GM04503 (cell line): ENCODE measurements at regions not wholly inside any gene's neighbourhood (a gene's known extent, or its start where the extent isn't known, plus 50 kb on each side); places are given as distances from the start of the nearest gene placed in this dataset.

Experiments used
- DNase-seq: peaks from one replicate; pipeline ENCODE4 v3.0.0-alpha.2; 2012; ENCODE audit warnings: low read depth

- no peak for DNase-seq
Measured at GRCh38 chr4:3818371-3818770, 52.2 kb downstream of the ADRA2C start.

GRCh38 chr4:3819210-3819919, 53.2 kb downstream of the ADRA2C start:
- DNase-seq: no peak

GRCh38 chr4:3820016-3820805, 54.0 kb downstream of the ADRA2C start:
- no peak for DNase-seq

- no peak for DNase-seq
Measured at GRCh38 chr4:3820806-3821579, 54.8 kb downstream of the ADRA2C start.

DNA sequence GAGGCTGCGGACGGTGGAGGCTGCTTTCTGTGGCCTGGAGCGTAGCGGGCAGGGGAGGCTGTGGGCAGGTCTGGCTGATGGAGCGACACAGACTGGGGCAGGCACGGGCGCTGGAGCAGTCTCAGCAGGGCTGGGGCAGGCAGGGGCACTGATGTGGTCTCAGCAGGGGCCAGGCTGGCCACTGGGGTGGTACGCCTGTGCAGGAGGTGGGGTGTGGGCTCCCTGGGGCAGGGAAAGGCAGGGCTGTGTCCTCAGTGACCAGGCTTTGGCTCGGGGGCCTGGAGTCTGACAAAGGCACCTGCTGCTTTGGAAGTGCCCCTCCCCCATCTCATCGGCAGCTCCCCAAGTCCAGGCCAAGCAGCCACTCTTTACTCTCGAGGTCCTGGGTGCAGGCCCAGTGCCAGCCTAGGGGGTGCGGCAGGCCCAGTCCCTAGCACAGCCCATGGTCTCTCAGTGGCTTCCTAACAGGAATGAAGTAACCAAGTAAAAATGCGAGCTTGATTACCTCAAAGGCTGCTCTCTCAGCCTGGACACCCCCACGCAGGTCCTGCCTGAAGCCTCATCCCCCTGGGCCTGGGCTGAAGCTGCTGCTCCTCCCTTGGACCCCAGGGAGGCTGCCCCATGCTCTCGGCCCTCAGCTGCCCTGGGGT, 55.5 kb downstream of the ADRA2C start:
- DNase-seq: no peak

DNA sequence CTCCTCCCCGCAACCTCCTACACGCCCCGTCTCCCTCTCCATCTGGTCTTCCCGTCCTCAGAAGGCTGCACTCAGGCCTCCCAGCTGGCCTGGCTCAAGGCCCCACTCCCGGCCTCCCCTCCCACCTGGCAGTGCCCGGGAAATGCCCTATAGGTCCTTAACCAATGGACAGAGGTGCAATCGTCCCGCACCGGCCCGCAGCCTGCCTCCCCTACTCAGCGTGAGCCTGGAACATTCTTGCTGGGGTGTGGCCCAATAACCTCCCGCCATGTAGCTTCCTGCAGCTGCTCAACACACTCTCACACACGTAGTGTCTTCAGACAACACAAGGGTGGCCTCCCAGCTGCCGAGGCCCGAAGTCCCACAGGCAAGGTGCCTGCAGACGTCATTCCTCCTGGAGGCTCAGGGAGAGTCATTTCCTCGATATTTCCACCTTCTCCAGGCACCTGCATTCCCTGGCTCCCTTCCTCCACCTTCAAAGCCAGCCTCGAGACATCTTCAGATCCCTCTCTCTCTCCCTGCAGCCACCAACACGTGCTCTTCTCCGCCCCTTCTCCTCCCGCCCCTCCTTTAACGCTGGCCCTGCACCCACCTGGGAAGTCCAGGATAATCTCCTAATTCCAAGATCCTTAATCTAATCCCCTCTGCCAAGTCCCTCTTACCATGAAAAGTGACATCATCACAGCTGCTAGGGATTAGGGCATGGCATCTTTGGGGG, 56.2 kb downstream of the ADRA2C start:
- no peak for DNase-seq

DNA sequence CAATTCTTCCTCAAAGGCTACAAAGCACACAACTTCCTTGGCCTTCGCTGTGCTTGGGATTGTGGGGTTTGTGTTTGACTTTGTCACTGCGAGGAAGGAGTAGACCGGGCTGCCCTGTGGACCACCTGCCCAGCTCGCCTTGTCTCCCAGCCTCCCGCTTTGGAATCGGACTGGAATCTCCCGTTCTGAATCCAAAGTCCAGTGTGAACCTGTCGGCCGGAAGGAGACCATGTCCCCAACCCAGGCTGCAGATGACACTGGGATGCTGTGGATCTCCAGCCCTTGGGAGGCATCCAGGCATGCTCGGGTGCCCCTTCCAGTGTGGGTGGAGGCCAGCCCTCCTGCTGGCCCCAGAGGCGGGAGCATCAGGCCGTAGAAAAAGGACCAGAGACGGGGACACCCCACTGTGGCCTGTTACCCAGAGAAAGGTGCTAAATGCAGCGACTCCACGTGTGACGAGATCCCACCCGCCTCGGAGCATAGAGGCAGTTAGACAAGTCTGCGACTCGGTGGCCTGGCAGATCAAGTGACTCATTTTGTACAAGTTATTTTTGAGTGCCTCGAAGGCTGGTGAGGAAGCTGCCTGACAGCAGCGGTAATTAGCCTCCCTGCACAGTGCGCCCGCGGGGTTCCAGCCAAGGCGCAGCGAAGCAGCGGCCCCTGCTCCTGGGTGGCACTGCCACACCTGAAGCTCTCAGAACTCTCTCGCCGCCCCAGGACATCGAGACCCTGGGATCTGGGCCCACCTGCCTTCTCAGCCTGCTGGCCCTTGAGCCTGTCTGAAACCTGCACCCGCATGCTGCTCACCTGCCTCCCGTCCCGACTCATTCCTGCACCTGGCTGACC, 57.5 kb downstream of the ADRA2C start:
- DNase-seq: no peak

- no peak for DNase-seq
Measured at GRCh38 chr4:3824521-3825270, 58.5 kb downstream of the ADRA2C start.

DNA sequence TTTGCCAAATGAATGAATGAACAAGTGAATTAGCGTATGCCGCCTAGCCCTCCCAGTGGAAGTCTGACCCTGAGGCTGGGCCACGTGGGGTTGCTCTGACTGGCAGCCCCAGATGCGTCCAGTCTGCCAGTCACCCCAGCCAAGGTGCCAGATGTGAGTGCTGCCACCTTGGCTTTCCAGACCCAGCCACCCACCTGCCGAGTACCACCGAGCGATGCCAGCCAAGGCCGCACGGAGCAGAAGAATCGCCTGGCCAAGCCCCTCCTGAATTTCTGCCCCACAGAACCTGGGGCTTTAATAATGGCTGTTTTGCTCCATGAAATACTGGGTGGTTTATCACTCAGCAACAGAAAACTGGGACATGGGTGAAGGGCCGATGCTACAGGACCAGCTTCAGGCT, 59.3 kb downstream of the ADRA2C start:
- no peak for DNase-seq

DNA sequence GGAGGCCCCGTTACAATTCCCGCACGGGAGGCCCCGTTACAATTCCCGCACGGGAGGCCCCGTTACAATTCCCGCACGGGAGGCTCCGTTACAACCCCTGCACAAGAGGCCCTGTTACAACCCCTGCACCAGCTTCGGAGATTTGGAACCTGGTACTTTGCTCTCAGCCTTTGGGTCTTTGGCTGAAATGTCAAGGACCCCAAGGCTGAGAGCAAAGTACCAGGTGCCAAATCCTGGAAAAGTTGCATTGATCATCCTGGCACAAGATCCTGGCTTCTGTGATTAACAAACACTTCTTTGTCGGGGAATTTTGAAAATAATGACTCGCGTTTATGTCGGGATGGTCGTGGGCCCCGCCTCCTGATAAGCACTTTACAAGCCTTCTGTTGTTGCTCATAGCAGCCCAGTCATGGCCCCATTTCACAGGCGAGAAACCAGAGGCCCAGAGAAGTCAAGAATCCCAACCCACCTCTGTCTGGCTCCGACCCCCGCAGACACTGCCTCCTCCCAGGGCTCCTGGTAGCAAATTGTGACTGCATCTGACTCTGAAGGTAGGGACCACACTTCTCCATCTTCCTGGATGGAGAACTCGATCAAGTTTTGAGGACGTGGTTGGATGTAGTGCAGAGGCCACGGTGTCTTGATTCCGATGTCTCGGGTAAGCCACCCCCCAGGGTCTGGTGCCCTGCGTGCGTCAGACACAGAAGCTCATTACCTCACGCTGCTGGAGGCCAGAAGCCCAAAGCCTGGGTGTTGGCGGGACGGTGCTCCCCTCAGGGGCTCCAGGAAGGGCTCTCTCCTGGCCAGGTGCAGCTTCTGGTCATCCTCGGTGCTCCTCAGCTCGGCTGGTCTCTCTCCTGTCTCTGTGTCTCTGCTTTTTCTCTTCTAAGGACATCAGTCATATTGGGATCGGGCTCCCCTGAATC, 60.3 kb downstream of the ADRA2C start:
- DNase-seq: no peak

- DNase-seq: peak; percentile 12
Measured at GRCh38 chr4:3827616-3828492, 61.7 kb downstream of the ADRA2C start.

GRCh38 chr4:3828546-3828945, 62.4 kb downstream of the ADRA2C start:
- no peak for DNase-seq

- no peak for DNase-seq
Measured at GRCh38 chr4:3829211-3829955, 63.2 kb downstream of the ADRA2C start.

- DNase-seq: no peak
Measured at GRCh38 chr4:3829956-3830773, 64.0 kb downstream of the ADRA2C start.

GRCh38 chr4:3830774-3831528, 64.8 kb downstream of the ADRA2C start:
- DNase-seq: no peak
